ENCODE measurements at regions not wholly inside any gene's neighbourhood (a gene's known extent, or its start where the extent isn't known, plus 50 kb on each side); places are given as distances from the start of the nearest gene placed in this dataset.

DNA sequence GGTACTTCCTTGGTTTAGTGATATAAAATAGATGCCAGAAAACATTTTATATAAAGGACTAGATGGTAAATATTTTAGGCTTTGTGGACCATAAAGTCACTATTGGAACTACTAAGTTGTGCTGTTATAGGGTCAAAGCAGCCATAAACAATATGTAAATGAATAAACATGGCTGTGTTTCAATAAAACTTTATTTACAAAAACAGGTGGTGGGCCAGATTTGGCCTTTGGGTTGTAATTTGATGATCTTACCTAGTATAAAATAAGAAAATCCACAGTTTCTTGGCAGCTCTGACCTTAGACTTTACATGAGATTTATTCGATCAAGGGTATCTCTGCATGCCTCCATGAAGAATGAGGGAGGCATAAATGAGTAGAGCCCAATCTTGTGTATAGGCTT, 232.0 kb upstream of the PCDH9 start:
- TF ChIP-seq KDM1A (IDR thresholded peaks at IDR 0.05; ENCODE audit: low read depth) (no peak), RAD21 (conservative IDR thresholded peaks at IDR 0.05 in 1 of 2, IDR thresholded peaks at IDR 0.05 in 1 of 2) (no peak), POLR2AphosphoS2 (conservative IDR thresholded peaks at IDR 0.05; ENCODE audit: low read length) (no peak), HOXA7 (CRISPR knock-in tag; IDR thresholded peaks at IDR 0.05) (no peak), RCOR1 (IDR thresholded peaks at IDR 0.05; ENCODE audit: low read depth, low read length) (no peak), JUNB (IDR thresholded peaks at IDR 0.05) (no peak), FOSL2 (IDR thresholded peaks at IDR 0.05) (no peak), FOSL2 (CRISPR knock-in tag; IDR thresholded peaks at IDR 0.05) (no peak), BHLHE40 (IDR thresholded peaks at IDR 0.05; ENCODE audit: low read depth, low read length) (no peak), PHF8 (IDR thresholded peaks at IDR 0.05; ENCODE audit: borderline replicate concordance, low read depth) (no peak), POLR2A (IDR thresholded peaks at IDR 0.05; ENCODE audit: low read length) (no peak)
- TF ChIP-seq, protein P1, sequence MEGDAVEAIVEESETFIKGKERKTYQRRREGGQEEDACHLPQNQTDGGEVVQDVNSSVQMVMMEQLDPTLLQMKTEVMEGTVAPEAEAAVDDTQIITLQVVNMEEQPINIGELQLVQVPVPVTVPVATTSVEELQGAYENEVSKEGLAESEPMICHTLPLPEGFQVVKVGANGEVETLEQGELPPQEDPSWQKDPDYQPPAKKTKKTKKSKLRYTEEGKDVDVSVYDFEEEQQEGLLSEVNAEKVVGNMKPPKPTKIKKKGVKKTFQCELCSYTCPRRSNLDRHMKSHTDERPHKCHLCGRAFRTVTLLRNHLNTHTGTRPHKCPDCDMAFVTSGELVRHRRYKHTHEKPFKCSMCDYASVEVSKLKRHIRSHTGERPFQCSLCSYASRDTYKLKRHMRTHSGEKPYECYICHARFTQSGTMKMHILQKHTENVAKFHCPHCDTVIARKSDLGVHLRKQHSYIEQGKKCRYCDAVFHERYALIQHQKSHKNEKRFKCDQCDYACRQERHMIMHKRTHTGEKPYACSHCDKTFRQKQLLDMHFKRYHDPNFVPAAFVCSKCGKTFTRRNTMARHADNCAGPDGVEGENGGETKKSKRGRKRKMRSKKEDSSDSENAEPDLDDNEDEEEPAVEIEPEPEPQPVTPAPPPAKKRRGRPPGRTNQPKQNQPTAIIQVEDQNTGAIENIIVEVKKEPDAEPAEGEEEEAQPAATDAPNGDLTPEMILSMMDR (IDR thresholded peaks at IDR 0.05): no peak
- TF ChIP-seq, protein P2, sequence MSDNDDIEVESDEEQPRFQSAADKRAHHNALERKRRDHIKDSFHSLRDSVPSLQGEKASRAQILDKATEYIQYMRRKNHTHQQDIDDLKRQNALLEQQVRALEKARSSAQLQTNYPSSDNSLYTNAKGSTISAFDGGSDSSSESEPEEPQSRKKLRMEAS (IDR thresholded peaks at IDR 0.05): no peak
- TF ChIP-seq, protein P3, sequence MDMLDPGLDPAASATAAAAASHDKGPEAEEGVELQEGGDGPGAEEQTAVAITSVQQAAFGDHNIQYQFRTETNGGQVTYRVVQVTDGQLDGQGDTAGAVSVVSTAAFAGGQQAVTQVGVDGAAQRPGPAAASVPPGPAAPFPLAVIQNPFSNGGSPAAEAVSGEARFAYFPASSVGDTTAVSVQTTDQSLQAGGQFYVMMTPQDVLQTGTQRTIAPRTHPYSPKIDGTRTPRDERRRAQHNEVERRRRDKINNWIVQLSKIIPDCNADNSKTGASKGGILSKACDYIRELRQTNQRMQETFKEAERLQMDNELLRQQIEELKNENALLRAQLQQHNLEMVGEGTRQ (IDR thresholded peaks at IDR 0.05): no peak
